IMR-90 (cell line): ENCODE measurements at regions not wholly inside any gene's neighbourhood (a gene's known extent, or its start where the extent isn't known, plus 50 kb on each side); places are given as distances from the start of the nearest gene placed in this dataset.

Experiments
- ATAC-seq: fragments of 200-7000 bp; cut with Tn5 transposase; 2 replicates; pipeline ENCODE4 v1.9.1; 2020; ENCODE audit warnings: low read depth, mild to moderate bottlenecking, moderate library complexity
- BruUV-seq: library from RNA; stranded (reverse); fragments of 400-500 nt; replicated peaks from 2 replicates; lab custom pipeline; 2021; lab: Mats Ljungman, UMichigan
- CTCF ChIA-PET: fragments of 300-600 bp; formaldehyde crosslinking; extraction: SDS; loops from one replicate; lab custom pipeline; 2021; ENCODE audit warnings: antibody characterized with exemption; lab: Yijun Ruan, JAX
- POLR2A ChIA-PET: fragments of 300-600 bp; sonication (Branson Sonifier 250); formaldehyde crosslinking; loops from one replicate; lab custom pipeline; 2022; ENCODE audit warnings: antibody characterized with exemption; ENCODE audit not compliant: unreplicated experiment; lab: Charles Lee
- DNase-seq: peaks from one replicate; pipeline ENCODE4 v3.0.0; 2013
- H2AFZ ChIP-seq: replicated peaks from 2 replicates; pipeline ENCODE3; 2013; ENCODE audit warnings: low read length, mild to moderate bottlenecking; ENCODE audit not compliant: poor library complexity
- H2AK5ac ChIP-seq: 2 replicates; pipeline ENCODE4 v1.6.1; 2013; ENCODE audit warnings: low read depth, low read length, inconsistent platforms
- H2AK9ac ChIP-seq: replicated peaks from 2 replicates; pipeline ENCODE3; 2013; ENCODE audit warnings: mild to moderate bottlenecking, low read depth, low read length, moderate library complexity; ENCODE audit not compliant: poor library complexity
- H2BK120ac ChIP-seq: 2 replicates; pipeline ENCODE4 v1.6.1; 2013; ENCODE audit warnings: low read depth, low read length, inconsistent platforms
- H2BK15ac ChIP-seq: 3 replicates; pipeline ENCODE4 v1.6.1; 2013; ENCODE audit warnings: low read depth, low read length, inconsistent platforms
- H2BK20ac ChIP-seq: 2 replicates; pipeline ENCODE4 v1.6.1; 2013; ENCODE audit warnings: low read depth, mild to moderate bottlenecking, inconsistent platforms, low read length, moderate library complexity
- H2BK5ac ChIP-seq: 2 replicates; pipeline ENCODE4 v1.6.1; 2013; ENCODE audit warnings: mild to moderate bottlenecking, low read depth, low read length, inconsistent platforms; ENCODE audit not compliant: poor library complexity, severe bottlenecking
- H3K14ac ChIP-seq: replicated peaks from 2 replicates; pipeline ENCODE4 v1.6.1; 2013; ENCODE audit warnings: low read depth, low read length, inconsistent platforms
- H3K18ac ChIP-seq: 2 replicates; pipeline ENCODE4 v1.6.1; 2013; ENCODE audit warnings: low read depth, low read length, control low read depth
- H3K23ac ChIP-seq: 2 replicates; pipeline ENCODE4 v1.6.1; 2013; ENCODE audit warnings: low read depth, low read length, inconsistent platforms
- H3K27ac ChIP-seq: 2 replicates; pipeline ENCODE4 v1.5.1; 2013; ENCODE audit warnings: mild to moderate bottlenecking, control low read depth, low read length; ENCODE audit not compliant: insufficient read depth
- H3K27me3 ChIP-seq: 2 replicates; pipeline ENCODE4 v1.6.1; 2013; ENCODE audit warnings: low read length; ENCODE audit not compliant: control insufficient read depth, insufficient read depth
- H3K36me3 ChIP-seq: 2 replicates; pipeline ENCODE4 v1.6.1; 2013; ENCODE audit warnings: low read length, mixed read lengths; ENCODE audit not compliant: control insufficient read depth, insufficient read depth
- H3K4ac ChIP-seq: 2 replicates; pipeline ENCODE4 v1.6.1; 2013; ENCODE audit warnings: low read depth, low read length, inconsistent platforms
- H3K4me1 ChIP-seq: 2 replicates; pipeline ENCODE4 v1.6.1; 2013; ENCODE audit warnings: low read length, mixed read lengths; ENCODE audit not compliant: control insufficient read depth, insufficient read depth
- H3K4me2 ChIP-seq: 2 replicates; pipeline ENCODE4 v1.6.1; 2013; ENCODE audit warnings: low read depth, mild to moderate bottlenecking, control low read depth, low read length, moderate library complexity
- H3K4me3 ChIP-seq: 2 replicates; pipeline ENCODE4 v1.5.1; 2013; ENCODE audit warnings: low read depth, mild to moderate bottlenecking, control low read depth, low read length, moderate library complexity; ENCODE audit not compliant: insufficient read depth
- H3K56ac ChIP-seq: 2 replicates; pipeline ENCODE4 v1.6.1; 2013; ENCODE audit warnings: low read length, inconsistent platforms; ENCODE audit not compliant: insufficient read depth; ENCODE audit errors: extremely low read depth
- H3K79me1 ChIP-seq, 2 experiments: 2 replicates each; pipeline ENCODE4 v1.6.1; 2013; ENCODE audit warnings: low read length in 2 of 2, inconsistent platforms in 1 of 2, low read depth in 1 of 2
- H3K9ac ChIP-seq: 2 replicates; pipeline ENCODE4 v1.6.1; 2013; ENCODE audit warnings: low read depth, low read length, control low read depth
- H3K9me1 ChIP-seq: 2 replicates; pipeline ENCODE4 v1.6.1; 2013; ENCODE audit warnings: low read length, inconsistent platforms; ENCODE audit not compliant: insufficient read depth
- H3K9me3 ChIP-seq: 2 replicates; pipeline ENCODE4 v1.6.1; 2013; ENCODE audit warnings: low read length; ENCODE audit not compliant: control insufficient read depth, insufficient read depth
- H4K20me1 ChIP-seq: 2 replicates; pipeline ENCODE4 v1.6.1; 2013; ENCODE audit warnings: low read length, inconsistent platforms; ENCODE audit not compliant: insufficient read depth
- H4K5ac ChIP-seq: 2 replicates; pipeline ENCODE4 v1.6.1; 2013; ENCODE audit warnings: mild to moderate bottlenecking, low read depth, low read length, control low read depth
- H4K8ac ChIP-seq, 2 experiments: 2 replicates each; pipeline ENCODE4 v1.6.1; 2013; ENCODE audit warnings: low read depth in 2 of 2, low read length in 2 of 2, control low read depth in 1 of 2, inconsistent platforms in 1 of 2
- H4K91ac ChIP-seq: 2 replicates; pipeline ENCODE4 v1.6.1; 2013; ENCODE audit warnings: low read depth, low read length, inconsistent platforms; ENCODE audit not compliant: insufficient read depth
- BHLHE40 ChIP-seq: fragments of 150-350 bp; IDR thresholded peaks from 2 replicates; pipeline ENCODE4 v1.6.1; 2016; ENCODE audit warnings: mild to moderate bottlenecking, low read depth, low read length
- CEBPB ChIP-seq: IDR thresholded peaks from 2 replicates; pipeline ENCODE4 v1.6.1; 2012; ENCODE audit warnings: low read depth, low read length, improper control_type of control experiment
- CHD1 ChIP-seq: IDR thresholded peaks from 2 replicates; pipeline ENCODE4 v1.6.1; 2012; ENCODE audit warnings: low read depth, low read length, improper control_type of control experiment
- FOS ChIP-seq: fragments of 150-350 bp; IDR thresholded peaks from 2 replicates; pipeline ENCODE4 v1.6.1; 2016; ENCODE audit warnings: low read depth, low read length
- MAFK ChIP-seq: IDR thresholded peaks from 2 replicates; pipeline ENCODE4 v1.6.1; 2012; ENCODE audit warnings: low read depth, low read length, improper control_type of control experiment
- MXI1 ChIP-seq: IDR thresholded peaks from 2 replicates; pipeline ENCODE4 v1.6.1; 2012; ENCODE audit warnings: low read depth, mild to moderate bottlenecking, low read length, moderate library complexity, borderline replicate concordance
- NFE2L2 ChIP-seq: fragments of 150-350 bp; IDR thresholded peaks from 2 replicates; pipeline ENCODE4 v1.6.1; 2016; ENCODE audit warnings: low read depth, mild to moderate bottlenecking, low read length
- POLR2A ChIP-seq: IDR thresholded peaks from 2 replicates; pipeline ENCODE4 v1.6.1; 2012; ENCODE audit warnings: mild to moderate bottlenecking, low read depth, low read length
- RAD21 ChIP-seq: IDR thresholded peaks from 2 replicates; pipeline ENCODE4 v1.6.1; 2012; ENCODE audit warnings: low read length, improper control_type of control experiment
- RCOR1 ChIP-seq: IDR thresholded peaks from 2 replicates; pipeline ENCODE4 v1.6.1; 2012; ENCODE audit warnings: mild to moderate bottlenecking, low read length, improper control_type of control experiment; ENCODE audit not compliant: insufficient replicate concordance
- RFX5 ChIP-seq: IDR thresholded peaks from 2 replicates; pipeline ENCODE4 v1.8.0; 2012; ENCODE audit warnings: low read depth, mild to moderate bottlenecking, low read length, moderate library complexity
- SMC3 ChIP-seq: fragments of 150-350 bp; IDR thresholded peaks from 2 replicates; pipeline ENCODE4 v1.6.1; 2016; ENCODE audit warnings: low read depth, mild to moderate bottlenecking, antibody characterized with exemption, low read length, moderate library complexity
- WGBS, 2 experiments: methylation state at CpG; one replicate each; pipeline versions ENCODE4 v1.1.5 to v1.1.7; 2013; ENCODE audit warnings: missing lambda C conversion rate in 2 of 2; ENCODE audit not compliant: insufficient read length in 1 of 2; ENCODE audit errors: extremely low coverage in 2 of 2; 5-methylcytosine and 5-hydroxymethylcytosine counted together
- dilution Hi-C: fragments of 300-500 bp; cut with HindIII; formaldehyde crosslinking; loops from one replicate; pipeline ENCODE4 v1.14.3; 2018; ENCODE audit warnings: low sequenced_read_pairs; ENCODE audit not compliant: unreplicated experiment
- in situ Hi-C: fragments of 300-500 bp; cut with MboI; formaldehyde crosslinking; loops from 3 replicates; pipeline ENCODE4 v1.14.3; 2019; ENCODE audit warnings: low sequenced_read_pairs, inconsistent platforms, mixed read lengths
- intact Hi-C: fragments of 100-400 bp; cut with micrococcal nuclease; formaldehyde crosslinking; loops from 2 replicates; pipeline ENCODE4 v1.10.0; 2022
- TF ChIP-seq, protein P1 (sequence below): fragments of 150-350 bp; IDR thresholded peaks from 2 replicates; pipeline ENCODE4 v1.6.1; 2016; ENCODE audit warnings: low read depth, mild to moderate bottlenecking, low read length, moderate library complexity, borderline replicate concordance
- TF ChIP-seq, protein P2 (sequence below): conservative IDR thresholded peaks from 2 replicates; pipeline ENCODE4 v1.5.1; 2012; ENCODE audit warnings: mild to moderate bottlenecking, low read depth, low read length, improper control_type of control experiment
- TF ChIP-seq, protein P3 (sequence below): fragments of 150-350 bp; IDR thresholded peaks from 2 replicates; pipeline ENCODE4 v1.6.1; 2017; ENCODE audit warnings: mild to moderate bottlenecking, antibody characterized with exemption, low read length, low read depth

- in situ Hi-C loops: no loop called here
- ChIA-PET POLR2A (no interaction called here), CTCF (no interaction called here)
- 83% methylated on average over 1 of the region's 7 CpGs; no CpG with 5 or more reads in 1 of the 2 experiments for WGBS, 2 experiments
- dilution Hi-C loops: no loop called here
- Histone ChIP-seq H3K27me3 (no peaks in the 10 kb centered on the region; the same call in 1 of the 2 replicates), H4K91ac (no peak overlapping the region), H3K9ac (no peak overlapping the region), H3K9me3 (no peaks in the 10 kb centered on the region; the same call in 1 of the 2 replicates), H2AFZ (no peak overlapping the region), H3K36me3 (no peaks in the 10 kb centered on the region), H3K27ac (no peak overlapping the region), H4K5ac (no peak overlapping the region), H3K56ac (no peak overlapping the region), H2BK20ac (no peak overlapping the region), H4K8ac (no peak overlapping the region), H4K20me1 (no peaks in the 10 kb centered on the region), H3K23ac (no peak overlapping the region), H2AK9ac (no peak overlapping the region), H3K14ac (no peak overlapping the region), H3K18ac (no peak overlapping the region), H2BK5ac (no peak overlapping the region), H3K4me1 (peaks cover 14% of the 10 kb centered on the region), H3K4me2 (no peak overlapping the region), H3K79me1 (no peaks in the 10 kb centered on the region), H2BK15ac (no peak overlapping the region), H3K9me1 (peaks cover 4% of the 10 kb centered on the region), H3K4me3 (no peak overlapping the region), H3K4ac (no peak overlapping the region), H2BK120ac (no peak overlapping the region), H2AK5ac (no peak overlapping the region)
- BruUV-seq: no TSS peak
- TF ChIP-seq RCOR1: no peak
- TF ChIP-seq CEBPB: no peak
- no peak for TF ChIP-seq RAD21
- TF ChIP-seq, protein P1, sequence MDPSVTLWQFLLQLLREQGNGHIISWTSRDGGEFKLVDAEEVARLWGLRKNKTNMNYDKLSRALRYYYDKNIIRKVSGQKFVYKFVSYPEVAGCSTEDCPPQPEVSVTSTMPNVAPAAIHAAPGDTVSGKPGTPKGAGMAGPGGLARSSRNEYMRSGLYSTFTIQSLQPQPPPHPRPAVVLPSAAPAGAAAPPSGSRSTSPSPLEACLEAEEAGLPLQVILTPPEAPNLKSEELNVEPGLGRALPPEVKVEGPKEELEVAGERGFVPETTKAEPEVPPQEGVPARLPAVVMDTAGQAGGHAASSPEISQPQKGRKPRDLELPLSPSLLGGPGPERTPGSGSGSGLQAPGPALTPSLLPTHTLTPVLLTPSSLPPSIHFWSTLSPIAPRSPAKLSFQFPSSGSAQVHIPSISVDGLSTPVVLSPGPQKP: no peak
- TF ChIP-seq SMC3: no peak
- no peak for TF ChIP-seq FOS
- TF ChIP-seq, protein P2, sequence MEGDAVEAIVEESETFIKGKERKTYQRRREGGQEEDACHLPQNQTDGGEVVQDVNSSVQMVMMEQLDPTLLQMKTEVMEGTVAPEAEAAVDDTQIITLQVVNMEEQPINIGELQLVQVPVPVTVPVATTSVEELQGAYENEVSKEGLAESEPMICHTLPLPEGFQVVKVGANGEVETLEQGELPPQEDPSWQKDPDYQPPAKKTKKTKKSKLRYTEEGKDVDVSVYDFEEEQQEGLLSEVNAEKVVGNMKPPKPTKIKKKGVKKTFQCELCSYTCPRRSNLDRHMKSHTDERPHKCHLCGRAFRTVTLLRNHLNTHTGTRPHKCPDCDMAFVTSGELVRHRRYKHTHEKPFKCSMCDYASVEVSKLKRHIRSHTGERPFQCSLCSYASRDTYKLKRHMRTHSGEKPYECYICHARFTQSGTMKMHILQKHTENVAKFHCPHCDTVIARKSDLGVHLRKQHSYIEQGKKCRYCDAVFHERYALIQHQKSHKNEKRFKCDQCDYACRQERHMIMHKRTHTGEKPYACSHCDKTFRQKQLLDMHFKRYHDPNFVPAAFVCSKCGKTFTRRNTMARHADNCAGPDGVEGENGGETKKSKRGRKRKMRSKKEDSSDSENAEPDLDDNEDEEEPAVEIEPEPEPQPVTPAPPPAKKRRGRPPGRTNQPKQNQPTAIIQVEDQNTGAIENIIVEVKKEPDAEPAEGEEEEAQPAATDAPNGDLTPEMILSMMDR: no peak
- TF ChIP-seq NFE2L2: no peak
- no peak for TF ChIP-seq MXI1
- TF ChIP-seq MAFK: no peak
- TF ChIP-seq, protein P3, sequence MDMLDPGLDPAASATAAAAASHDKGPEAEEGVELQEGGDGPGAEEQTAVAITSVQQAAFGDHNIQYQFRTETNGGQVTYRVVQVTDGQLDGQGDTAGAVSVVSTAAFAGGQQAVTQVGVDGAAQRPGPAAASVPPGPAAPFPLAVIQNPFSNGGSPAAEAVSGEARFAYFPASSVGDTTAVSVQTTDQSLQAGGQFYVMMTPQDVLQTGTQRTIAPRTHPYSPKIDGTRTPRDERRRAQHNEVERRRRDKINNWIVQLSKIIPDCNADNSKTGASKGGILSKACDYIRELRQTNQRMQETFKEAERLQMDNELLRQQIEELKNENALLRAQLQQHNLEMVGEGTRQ: no peak
- no peak for TF ChIP-seq BHLHE40
- TF ChIP-seq CHD1: no peak
- TF ChIP-seq RFX5: no peak
- TF ChIP-seq POLR2A: no peak
- no peak for ATAC-seq
- intact Hi-C loops: no loop called here
- DNase-seq: no peak
Measured at GRCh38 chr15:31446546-31446945, 119.9 kb downstream of the KLF13 start.
